Activated T-helper 2 cell treated with anti-CD3 and anti-CD28 coated beads, Interferon-gamma antibody, Interleukin-2, Interleukin-4, amounts not matched to agents 10 μg/mL and 5 μg/mL and 100 μg/mL, durations not matched to agents 14 hours and 24 hours and 36 hours (primary cell): ENCODE measurements at regions not wholly inside any gene's neighbourhood (a gene's known extent, or its start where the extent isn't known, plus 50 kb on each side); places are given as distances from the start of the nearest gene placed in this dataset.

Experiments
- DNase-seq: peaks from one replicate; pipeline ENCODE4 v3.0.0; 2021; ENCODE audit warnings: low spot score
- H3K27ac Mint-ChIP-seq: one replicate; pipeline ENCODE4 v1.8.0; 2021; ENCODE audit warnings: mixed read lengths
- H3K27me3 Mint-ChIP-seq: one replicate; pipeline ENCODE4 v1.8.0; 2021; ENCODE audit warnings: low read depth, mixed read lengths
- H3K36me3 Mint-ChIP-seq: one replicate; pipeline ENCODE4 v1.8.0; 2021; ENCODE audit warnings: low read depth, mixed read lengths
- H3K4me1 Mint-ChIP-seq: one replicate; pipeline ENCODE4 v1.8.0; 2021; ENCODE audit warnings: low read depth, mixed read lengths
- H3K4me3 Mint-ChIP-seq: one replicate; pipeline ENCODE4 v1.8.0; 2021; ENCODE audit warnings: low read depth, mild to moderate bottlenecking, moderate library complexity, mixed read lengths
- H3K9me3 Mint-ChIP-seq: one replicate; pipeline ENCODE4 v1.8.0; 2021; ENCODE audit warnings: mixed read lengths
- intact Hi-C: fragments of 100-400 bp; cut with micrococcal nuclease; formaldehyde crosslinking; loops from one replicate; pipeline ENCODE4 v1.15.1; 2023

- H3K4me1 Mint-ChIP-seq, result no peaks in the 10 kb centered on the region
Observed at GRCh38 chr14:85224241-85224640, 305.7 kb upstream of the FLRT2 start.

GRCh38 chr14:85233756-85234155 lies 296.2 kb upstream of the FLRT2 start:
- DNase-seq, result no peak
- no peaks in the 10 kb centered on the region for H3K4me1 Mint-ChIP-seq
- H3K9me3 Mint-ChIP-seq, result peaks cover 31% of the 10 kb centered on the region
- H3K36me3 Mint-ChIP-seq, result no peaks in the 10 kb centered on the region
- no peaks in the 10 kb centered on the region for H3K27me3 Mint-ChIP-seq
- H3K27ac Mint-ChIP-seq, result no peak overlapping the region
- H3K4me3 Mint-ChIP-seq, result no peak overlapping the region
- intact Hi-C loops, result no loop called here

More at GRCh38 chr14:85224241-85224640, 305.7 kb upstream of the FLRT2 start:
- no peak for DNase-seq
- no peaks in the 10 kb centered on the region for H3K27me3 Mint-ChIP-seq
- H3K9me3 Mint-ChIP-seq, result peaks cover 10% of the 10 kb centered on the region
- H3K36me3 Mint-ChIP-seq, result no peaks in the 10 kb centered on the region
- no peak overlapping the region for H3K27ac Mint-ChIP-seq
- no peak overlapping the region for H3K4me3 Mint-ChIP-seq
- intact Hi-C loops, result no loop called here

GRCh38 chr14:85234156-85235025 lies 295.6 kb upstream of the FLRT2 start:
- H3K36me3 Mint-ChIP-seq, result no peaks in the 10 kb centered on the region
- H3K27ac Mint-ChIP-seq, result no peak overlapping the region
- H3K27me3 Mint-ChIP-seq, result no peaks in the 10 kb centered on the region
- DNase-seq, result no peak
- H3K9me3 Mint-ChIP-seq, result peaks cover 30% of the 10 kb centered on the region
- H3K4me3 Mint-ChIP-seq, result no peak overlapping the region
- no peaks in the 10 kb centered on the region for H3K4me1 Mint-ChIP-seq
- intact Hi-C loops, result no loop called here

- intact Hi-C loops, result no loop called here
Observed at GRCh38 chr14:85235868-85236267, 294.1 kb upstream of the FLRT2 start.

GRCh38 chr14:85236296-85236695 lies 293.6 kb upstream of the FLRT2 start:
- Mint-ChIP-seq H3K36me3 (no peaks in the 10 kb centered on the region), H3K27me3 (no peaks in the 10 kb centered on the region), H3K4me1 (no peaks in the 10 kb centered on the region), H3K27ac (no peak overlapping the region), H3K4me3 (no peak overlapping the region), H3K9me3 (peaks cover 24% of the 10 kb centered on the region)
- intact Hi-C loops, result no loop called here
- DNase-seq, result no peak

More at GRCh38 chr14:85235868-85236267, 294.1 kb upstream of the FLRT2 start:
- DNase-seq, result no peak
- Mint-ChIP-seq H3K9me3 (peaks cover 25% of the 10 kb centered on the region), H3K27me3 (no peaks in the 10 kb centered on the region), H3K4me3 (no peak overlapping the region), H3K4me1 (no peaks in the 10 kb centered on the region), H3K27ac (no peak overlapping the region), H3K36me3 (no peaks in the 10 kb centered on the region)

GRCh38 chr14:85239791-85240190 lies 290.2 kb upstream of the FLRT2 start:
- no peak for DNase-seq
- H3K36me3 Mint-ChIP-seq, result no peaks in the 10 kb centered on the region
- no peaks in the 10 kb centered on the region for H3K4me1 Mint-ChIP-seq
- H3K4me3 Mint-ChIP-seq, result no peak overlapping the region
- no peak overlapping the region for H3K27ac Mint-ChIP-seq
- H3K27me3 Mint-ChIP-seq, result no peaks in the 10 kb centered on the region
- intact Hi-C loops, result no loop called here
- peaks cover 10% of the 10 kb centered on the region for H3K9me3 Mint-ChIP-seq

- intact Hi-C loops, result no loop called here
Observed at GRCh38 chr14:85241022-85241855, 288.7 kb upstream of the FLRT2 start.

GRCh38 chr14:85242666-85243065 lies 287.3 kb upstream of the FLRT2 start:
- Mint-ChIP-seq H3K4me1 (no peaks in the 10 kb centered on the region), H3K27me3 (no peaks in the 10 kb centered on the region), H3K27ac (no peak overlapping the region), H3K9me3 (peaks cover 10% of the 10 kb centered on the region), H3K4me3 (no peak overlapping the region), H3K36me3 (no peaks in the 10 kb centered on the region)
- intact Hi-C loops, result no loop called here
- DNase-seq, result no peak

More at GRCh38 chr14:85241022-85241855, 288.7 kb upstream of the FLRT2 start:
- Mint-ChIP-seq H3K4me3 (no peak overlapping the region), H3K4me1 (no peaks in the 10 kb centered on the region), H3K36me3 (no peaks in the 10 kb centered on the region), H3K27ac (no peak overlapping the region), H3K27me3 (no peaks in the 10 kb centered on the region), H3K9me3 (peaks cover 7% of the 10 kb centered on the region)
- no peak for DNase-seq

GRCh38 chr14:85243321-85243720 lies 286.6 kb upstream of the FLRT2 start:
- Mint-ChIP-seq H3K27me3 (no peaks in the 10 kb centered on the region), H3K36me3 (no peaks in the 10 kb centered on the region), H3K4me3 (no peak overlapping the region), H3K27ac (no peak overlapping the region), H3K4me1 (no peaks in the 10 kb centered on the region), H3K9me3 (peaks cover 10% of the 10 kb centered on the region)
- intact Hi-C loops, result no loop called here
- no peak for DNase-seq

GRCh38 chr14:85247071-85247470 lies 282.9 kb upstream of the FLRT2 start:
- Mint-ChIP-seq H3K27me3 (no peaks in the 10 kb centered on the region), H3K9me3 (peaks cover 11% of the 10 kb centered on the region), H3K4me1 (no peaks in the 10 kb centered on the region), H3K36me3 (no peaks in the 10 kb centered on the region), H3K27ac (no peak overlapping the region), H3K4me3 (no peak overlapping the region)
- intact Hi-C loops, result no loop called here
- no peak for DNase-seq

- Mint-ChIP-seq H3K27ac (no peak overlapping the region), H3K36me3 (no peaks in the 10 kb centered on the region), H3K4me3 (no peak overlapping the region), H3K9me3 (peaks cover 15% of the 10 kb centered on the region), H3K27me3 (no peaks in the 10 kb centered on the region), H3K4me1 (no peaks in the 10 kb centered on the region)
- DNase-seq, result no peak
- intact Hi-C loops, result no loop called here
Observed at GRCh38 chr14:85248881-85249635, 280.9 kb upstream of the FLRT2 start.

- Mint-ChIP-seq H3K4me1 (no peaks in the 10 kb centered on the region), H3K27ac (no peak overlapping the region), H3K36me3 (no peaks in the 10 kb centered on the region), H3K4me3 (no peak overlapping the region), H3K27me3 (no peaks in the 10 kb centered on the region), H3K9me3 (peaks cover 15% of the 10 kb centered on the region)
- DNase-seq, result no peak
- intact Hi-C loops, result no loop called here
Observed at GRCh38 chr14:85250414-85251189, 279.3 kb upstream of the FLRT2 start.
